Dendritic cell treated with granulocyte-macrophage colony-stimulating factor and Interleukin-4, amounts not matched to agents 40 ng/mL and 50 ng/mL, for 4 days (primary cell): ENCODE measurements at regions not wholly inside any gene's neighbourhood (a gene's known extent, or its start where the extent isn't known, plus 50 kb on each side); places are given as distances from the start of the nearest gene placed in this dataset.
"Not testable (repeated sequence)": the region's sequence is repeated elsewhere in the genome, so short reads cannot be mapped to it uniquely, and the experiment has no call there.

Experiments
- H3K27ac Mint-ChIP-seq: one replicate; pipeline ENCODE4 v1.8.0; 2022; ENCODE audit warnings: mild to moderate bottlenecking, mixed read lengths
- H3K27me3 Mint-ChIP-seq: one replicate; pipeline ENCODE4 v1.8.0; 2022; ENCODE audit warnings: mild to moderate bottlenecking, mixed read lengths
- H3K36me3 Mint-ChIP-seq: one replicate; pipeline ENCODE4 v1.8.0; 2022; ENCODE audit warnings: low read depth, mixed read lengths
- H3K4me1 Mint-ChIP-seq: one replicate; pipeline ENCODE4 v1.8.0; 2022; ENCODE audit warnings: low read depth, mixed read lengths
- H3K4me3 Mint-ChIP-seq: one replicate; pipeline ENCODE4 v1.8.0; 2022; ENCODE audit warnings: mild to moderate bottlenecking, moderate library complexity, mixed read lengths
- H3K9me3 Mint-ChIP-seq: one replicate; pipeline ENCODE4 v1.8.0; 2022; ENCODE audit warnings: mixed read lengths
- intact Hi-C: fragments of 100-400 bp; cut with micrococcal nuclease; formaldehyde crosslinking; loops from one replicate; pipeline ENCODE4 v1.15.0; 2022

GRCh38 chr13:59303433-59303832, 860.3 kb downstream of the DIAPH3 start:
- Mint-ChIP-seq H3K36me3 (no peaks in the 10 kb centered on the region), H3K4me1 (no peaks in the 10 kb centered on the region), H3K4me3 (no peak overlapping the region), H3K9me3 (no peaks in the 10 kb centered on the region), H3K27me3 (no peaks in the 10 kb centered on the region), H3K27ac (no peak overlapping the region)
- intact Hi-C loops: no loop called here

- intact Hi-C loops: no loop called here
These were observed 859.1 kb downstream of the DIAPH3 start for GRCh38 chr13:59304596-59304995.

GRCh38 chr13:59305896-59306295, 857.8 kb downstream of the DIAPH3 start:
- Mint-ChIP-seq H3K27me3 (no peaks in the 10 kb centered on the region), H3K9me3 (no peaks in the 10 kb centered on the region), H3K4me3 (no peak overlapping the region), H3K36me3 (no peaks in the 10 kb centered on the region), H3K4me1 (no peaks in the 10 kb centered on the region), H3K27ac (no peak overlapping the region)
- intact Hi-C loops: no loop called here

More at GRCh38 chr13:59304596-59304995, 859.1 kb downstream of the DIAPH3 start:
- H3K4me1 Mint-ChIP-seq: no peaks in the 10 kb centered on the region
- H3K27ac Mint-ChIP-seq: no peak overlapping the region
- H3K9me3 Mint-ChIP-seq: no peaks in the 10 kb centered on the region
- no peaks in the 10 kb centered on the region for H3K27me3 Mint-ChIP-seq
- H3K4me3 Mint-ChIP-seq: no peak overlapping the region
- no peaks in the 10 kb centered on the region for H3K36me3 Mint-ChIP-seq

GRCh38 chr13:59312776-59313175, 851.0 kb downstream of the DIAPH3 start:
- Mint-ChIP-seq H3K4me1 (no peaks in the 10 kb centered on the region), H3K27me3 (no peaks in the 10 kb centered on the region), H3K36me3 (no peaks in the 10 kb centered on the region), H3K9me3 (no peaks in the 10 kb centered on the region), H3K27ac (no peak overlapping the region), H3K4me3 (no peak overlapping the region)
- intact Hi-C loops: no loop called here

GRCh38 chr13:59318320-59318930, 845.3 kb downstream of the DIAPH3 start:
- no peaks in the 10 kb centered on the region for H3K4me1 Mint-ChIP-seq
- H3K9me3 Mint-ChIP-seq: no peaks in the 10 kb centered on the region
- H3K27me3 Mint-ChIP-seq: no peaks in the 10 kb centered on the region
- intact Hi-C loops: loop anchor here (1.0 kb wide), 1 partner anchor 1693 kb away; no protein-coding TSS in a partner anchor
- H3K4me3 Mint-ChIP-seq: no peak overlapping the region
- H3K27ac Mint-ChIP-seq: no peak overlapping the region
- H3K36me3 Mint-ChIP-seq: no peaks in the 10 kb centered on the region

GRCh38 chr13:59319276-59319675, 844.5 kb downstream of the DIAPH3 start:
- Mint-ChIP-seq H3K9me3 (no peaks in the 10 kb centered on the region), H3K27ac (no peak overlapping the region), H3K4me3 (no peak overlapping the region), H3K27me3 (no peaks in the 10 kb centered on the region), H3K36me3 (no peaks in the 10 kb centered on the region), H3K4me1 (no peaks in the 10 kb centered on the region)
- intact Hi-C loops: no loop called here

- Mint-ChIP-seq H3K4me1 (no peaks in the 10 kb centered on the region), H3K27me3 (no peaks in the 10 kb centered on the region), H3K4me3 (no peak overlapping the region), H3K36me3 (no peaks in the 10 kb centered on the region), H3K9me3 (no peaks in the 10 kb centered on the region), H3K27ac (no peak overlapping the region)
- intact Hi-C loops: no loop called here
These were observed 843.7 kb downstream of the DIAPH3 start for GRCh38 chr13:59320021-59320420.

- H3K4me3 Mint-ChIP-seq, H3K9me3 Mint-ChIP-seq, H3K36me3 Mint-ChIP-seq, H3K27ac Mint-ChIP-seq, H3K4me1 Mint-ChIP-seq, intact Hi-C loops, H3K27me3 Mint-ChIP-seq: not testable (repeated sequence)
These were observed 839.3 kb downstream of the DIAPH3 start for GRCh38 chr13:59324401-59324800.

GRCh38 chr13:59326717-59327116, 837.0 kb downstream of the DIAPH3 start:
- Mint-ChIP-seq H3K4me1 (no peaks in the 10 kb centered on the region), H3K4me3 (no peak overlapping the region), H3K27me3 (no peaks in the 10 kb centered on the region), H3K36me3 (no peaks in the 10 kb centered on the region), H3K9me3 (no peaks in the 10 kb centered on the region), H3K27ac (no peak overlapping the region)
- intact Hi-C loops: no loop called here

GRCh38 chr13:59330764-59331163, 833.0 kb downstream of the DIAPH3 start:
- H3K9me3 Mint-ChIP-seq: no peaks in the 10 kb centered on the region
- no peaks in the 10 kb centered on the region for H3K36me3 Mint-ChIP-seq
- H3K27me3 Mint-ChIP-seq: no peaks in the 10 kb centered on the region
- intact Hi-C loops: no loop called here
- H3K27ac Mint-ChIP-seq: no peak overlapping the region
- H3K4me3 Mint-ChIP-seq: no peak overlapping the region
- H3K4me1 Mint-ChIP-seq: no peaks in the 10 kb centered on the region

- Mint-ChIP-seq H3K36me3 (no peaks in the 10 kb centered on the region), H3K4me3 (no peak overlapping the region), H3K27ac (no peak overlapping the region), H3K9me3 (no peaks in the 10 kb centered on the region), H3K4me1 (no peaks in the 10 kb centered on the region), H3K27me3 (no peaks in the 10 kb centered on the region)
- intact Hi-C loops: no loop called here
These were observed 830.8 kb downstream of the DIAPH3 start for GRCh38 chr13:59332966-59333365.

- no peaks in the 10 kb centered on the region for H3K36me3 Mint-ChIP-seq
- no peaks in the 10 kb centered on the region for H3K27me3 Mint-ChIP-seq
- intact Hi-C loops: no loop called here
- H3K27ac Mint-ChIP-seq: no peak overlapping the region
- H3K4me3 Mint-ChIP-seq: no peak overlapping the region
- H3K4me1 Mint-ChIP-seq: no peaks in the 10 kb centered on the region
- H3K9me3 Mint-ChIP-seq: no peaks in the 10 kb centered on the region
These were observed 826.7 kb downstream of the DIAPH3 start for GRCh38 chr13:59337070-59337469.

- Mint-ChIP-seq H3K27ac (no peak overlapping the region), H3K4me3 (no peak overlapping the region), H3K36me3 (no peaks in the 10 kb centered on the region), H3K27me3 (no peaks in the 10 kb centered on the region), H3K4me1 (no peaks in the 10 kb centered on the region), H3K9me3 (no peaks in the 10 kb centered on the region)
- intact Hi-C loops: no loop called here
These were observed 823.6 kb downstream of the DIAPH3 start for GRCh38 chr13:59340151-59340550.

GRCh38 chr13:59340581-59340980, 823.1 kb downstream of the DIAPH3 start:
- Mint-ChIP-seq H3K4me3 (no peak overlapping the region), H3K36me3 (no peaks in the 10 kb centered on the region), H3K4me1 (no peaks in the 10 kb centered on the region), H3K9me3 (no peaks in the 10 kb centered on the region), H3K27ac (no peak overlapping the region), H3K27me3 (no peaks in the 10 kb centered on the region)
- intact Hi-C loops: no loop called here

- Mint-ChIP-seq H3K27ac (no peak overlapping the region), H3K4me1 (no peaks in the 10 kb centered on the region), H3K36me3 (no peaks in the 10 kb centered on the region), H3K27me3 (no peaks in the 10 kb centered on the region), H3K9me3 (no peaks in the 10 kb centered on the region), H3K4me3 (no peak overlapping the region)
- intact Hi-C loops: no loop called here
These were observed 821.3 kb downstream of the DIAPH3 start for GRCh38 chr13:59342400-59342799.
